Liver (tissue), 3 donors: ENCODE measurements at regions not wholly inside any gene's neighbourhood (a gene's known extent, or its start where the extent isn't known, plus 50 kb on each side); places are given as distances from the start of the nearest gene placed in this dataset.
"Not testable (repeated sequence)": the region's sequence is repeated elsewhere in the genome, so short reads cannot be mapped to it uniquely, and the experiment has no call there.

Experiments
- ATF3 ChIP-seq: IDR thresholded peaks from 2 replicates; pipeline ENCODE4 v1.6.1; 2016; ENCODE audit warnings: antibody characterized with exemption
- CTCF ChIP-seq: fragments of 150-350 bp; IDR thresholded peaks from 2 replicates; pipeline ENCODE4 v1.5.1; 2017; ENCODE audit warnings: improper control_type of control experiment, low read depth, low read length; ENCODE audit not compliant: missing input control
- EGR1 ChIP-seq, 2 donors: IDR thresholded peaks; 2 replicates each; pipeline ENCODE4 v1.6.1; 2016 to 2018; ENCODE audit warnings: antibody characterized with exemption in 2 of 2, low read depth in 2 of 2
- FOXA1 ChIP-seq: IDR thresholded peaks from 2 replicates; pipeline ENCODE4 v1.6.1; 2016; ENCODE audit warnings: antibody characterized with exemption
- GABPA ChIP-seq, 2 donors: IDR thresholded peaks in 1 of 2; conservative IDR thresholded peaks in 1 of 2; 2 replicates each; pipeline ENCODE4 v1.6.1; 2016; ENCODE audit warnings: antibody characterized with exemption in 2 of 2, mild to moderate bottlenecking in 1 of 2, moderate library complexity in 1 of 2
- HNF4A ChIP-seq, 2 donors: conservative IDR thresholded peaks; 2 replicates each; pipeline ENCODE4 v1.6.1; 2016; ENCODE audit warnings: antibody characterized with exemption in 2 of 2, mild to moderate bottlenecking in 2 of 2
- MAX ChIP-seq: IDR thresholded peaks from 2 replicates; pipeline ENCODE4 v1.6.1; 2016; ENCODE audit warnings: antibody characterized with exemption
- RAD21 ChIP-seq, 2 donors: IDR thresholded peaks; 2 replicates each; pipeline ENCODE4 v1.6.1; 2016; ENCODE audit warnings: antibody characterized with exemption in 2 of 2, mild to moderate bottlenecking in 2 of 2
- REST ChIP-seq: IDR thresholded peaks from 2 replicates; pipeline ENCODE4 v1.6.1; 2016; ENCODE audit warnings: antibody characterized with exemption, mild to moderate bottlenecking
- SP1 ChIP-seq: IDR thresholded peaks from 2 replicates; pipeline ENCODE4 v1.6.1; 2018; ENCODE audit warnings: antibody characterized with exemption, mild to moderate bottlenecking
- TAF1 ChIP-seq: conservative IDR thresholded peaks from 2 replicates; pipeline ENCODE4 v1.6.1; 2016; ENCODE audit warnings: antibody characterized with exemption, mild to moderate bottlenecking
- YY1 ChIP-seq: IDR thresholded peaks from 2 replicates; pipeline ENCODE4 v1.6.1; 2016; ENCODE audit warnings: antibody characterized with exemption, mild to moderate bottlenecking
- ZBTB33 ChIP-seq: IDR thresholded peaks from 2 replicates; pipeline ENCODE4 v1.6.1; 2016; ENCODE audit warnings: antibody characterized with exemption
- donor health status: healthy.
- donor health status: healthy.

- not testable (repeated sequence) for TF ChIP-seq YY1; CTCF; ZBTB33; SP1; ATF3; MAX; TAF1; RAD21 (IDR thresholded peaks at IDR 0.05); REST; HNF4A (conservative IDR thresholded peaks at IDR 0.05); FOXA1; EGR1 (IDR thresholded peaks at IDR 0.05; ENCODE audit: low read depth in 2 of 2); GABPA (IDR thresholded peaks at IDR 0.05 in 1 of 2, conservative IDR thresholded peaks at IDR 0.05 in 1 of 2)
Measured at GRCh38 chr17:20670506-20670905, 91.0 kb downstream of the CDRT15L2 start.
